ENCODE measurements at regions not wholly inside any gene's neighbourhood (a gene's known extent, or its start where the extent isn't known, plus 50 kb on each side); places are given as distances from the start of the nearest gene placed in this dataset.

DNA sequence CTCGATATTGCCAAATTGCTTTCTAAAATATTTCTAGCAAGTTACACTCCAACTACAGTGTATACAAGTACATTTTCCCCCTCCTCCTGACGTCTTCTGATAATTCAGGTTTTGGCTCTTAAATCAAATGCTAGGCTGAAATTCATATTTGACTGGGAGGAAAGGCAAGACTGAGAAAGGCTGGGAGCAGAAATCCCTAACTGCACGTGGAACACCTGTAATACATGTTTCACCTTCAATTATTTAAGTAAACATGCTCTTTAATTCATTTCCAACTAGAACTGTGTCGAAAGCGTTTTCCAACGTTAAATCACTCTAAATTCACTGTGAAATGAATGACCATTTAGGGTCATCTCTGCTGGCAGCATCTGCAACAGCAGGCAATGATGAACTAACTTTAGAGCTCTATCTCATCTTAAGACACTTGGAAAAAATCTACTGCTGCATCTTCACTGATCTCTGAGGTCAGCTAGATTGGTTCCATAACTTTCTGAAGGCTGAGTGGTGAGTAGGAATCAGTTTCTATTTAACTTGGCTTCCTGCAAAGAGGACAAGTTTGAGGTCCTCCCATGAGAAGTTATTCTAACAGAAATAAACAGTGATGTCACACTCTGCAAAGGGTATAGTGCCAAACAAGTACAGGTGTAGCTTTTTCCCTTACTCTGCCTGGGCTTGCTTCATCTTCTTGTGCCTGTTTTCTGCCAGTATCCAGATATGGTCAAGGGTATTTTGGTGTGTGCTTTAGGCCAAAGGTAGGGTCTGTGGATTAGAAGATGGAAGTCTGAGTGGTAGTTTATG, 144.3 kb upstream of the PAK3 start:
- no peak for TF ChIP-seq CTCF (IDR thresholded peaks at IDR 0.05; ENCODE audit: low read depth, low read length)
- TF ChIP-seq POLR2A (IDR thresholded peaks at IDR 0.05; ENCODE audit: extremely low read depth, insufficient read length), result no peak
- TF ChIP-seq, protein P1, sequence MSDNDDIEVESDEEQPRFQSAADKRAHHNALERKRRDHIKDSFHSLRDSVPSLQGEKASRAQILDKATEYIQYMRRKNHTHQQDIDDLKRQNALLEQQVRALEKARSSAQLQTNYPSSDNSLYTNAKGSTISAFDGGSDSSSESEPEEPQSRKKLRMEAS (IDR thresholded peaks at IDR 0.05; ENCODE audit: low read depth, low read length), result no peak
- TF ChIP-seq MYC (IDR thresholded peaks at IDR 0.05; ENCODE audit: low read depth, low read length), result no peak

All from NB4 (cell line).